SW 1271 (cell line): ENCODE measurements at regions not wholly inside any gene's neighbourhood (a gene's known extent, or its start where the extent isn't known, plus 50 kb on each side); places are given as distances from the start of the nearest gene placed in this dataset.
"Not testable (repeated sequence)": the region's sequence is repeated elsewhere in the genome, so short reads cannot be mapped to it uniquely, and the experiment has no call there.

Experiments
- DNase-seq, 2 experiments: peaks; one replicate each; lab custom pipeline; 2025; lab: John Stamatoyannopoulos, UW

- no peak for DNase-seq
These were observed 1064.6 kb upstream of the CHAC2 start for GRCh38 chr2:52703004-52703403.

- no peak for DNase-seq
These were observed 1069.2 kb upstream of the CHAC2 start for GRCh38 chr2:52698408-52698807.

DNA sequence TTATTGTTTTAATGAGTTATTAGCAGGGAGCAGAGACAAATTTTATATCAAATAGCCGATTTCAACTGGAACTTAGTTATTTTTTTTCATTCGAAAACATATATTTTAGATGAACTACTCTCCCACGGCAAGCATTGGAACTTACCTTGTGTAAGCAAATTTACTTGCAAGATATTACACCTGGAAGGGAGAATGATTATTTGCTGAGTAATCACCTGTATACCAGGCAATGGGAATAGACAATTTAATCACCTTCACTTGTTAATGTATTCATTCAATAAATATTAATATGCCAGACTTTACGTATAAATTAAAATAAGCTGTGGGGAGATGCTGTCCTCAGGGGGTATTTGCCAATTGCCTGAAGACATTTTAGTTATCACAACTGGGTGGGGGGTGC is 1069.9 kb upstream of the CHAC2 start:
- DNase-seq: no peak

DNA sequence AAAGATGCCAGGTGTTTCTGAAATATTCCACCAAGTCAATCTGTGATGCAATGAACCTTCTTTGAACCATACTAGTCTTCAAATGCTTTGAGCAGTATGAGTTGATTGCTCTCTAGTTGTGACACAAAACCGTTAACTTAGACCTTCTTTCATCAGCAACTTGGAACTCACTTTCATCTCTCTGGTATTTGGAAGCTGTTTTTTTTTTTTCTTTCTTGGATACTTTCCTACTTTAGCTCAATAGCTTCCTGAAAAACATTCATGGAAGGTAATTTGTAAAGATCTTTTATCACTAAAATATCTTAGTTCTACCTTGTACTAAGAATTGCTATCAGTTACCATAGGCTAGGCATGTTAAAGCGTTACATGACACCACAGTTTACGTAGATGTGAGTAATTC is 1071.9 kb upstream of the CHAC2 start:
- no peak for DNase-seq

- no peak for DNase-seq
These were observed 1080.7 kb upstream of the CHAC2 start for GRCh38 chr2:52686935-52687334.

DNA sequence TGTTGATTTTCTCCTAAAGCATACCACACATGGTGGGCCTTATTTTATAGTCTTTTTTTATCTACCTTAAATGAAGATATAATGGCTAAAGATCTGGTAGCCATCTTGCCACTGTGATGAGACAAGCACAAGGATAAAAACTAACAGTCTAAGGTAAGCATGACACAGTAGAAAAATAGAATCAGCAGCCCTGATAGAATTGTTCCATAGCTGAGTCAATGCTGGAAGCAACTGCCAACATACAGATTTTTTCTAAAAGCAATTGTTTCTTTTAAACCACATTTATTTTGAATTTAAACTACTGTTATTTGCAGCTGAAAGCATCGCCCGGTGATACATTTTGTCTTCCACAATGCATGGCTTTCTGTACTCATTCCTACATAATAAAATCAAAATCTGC is 1091.5 kb upstream of the CHAC2 start:
- no peak for DNase-seq

DNA sequence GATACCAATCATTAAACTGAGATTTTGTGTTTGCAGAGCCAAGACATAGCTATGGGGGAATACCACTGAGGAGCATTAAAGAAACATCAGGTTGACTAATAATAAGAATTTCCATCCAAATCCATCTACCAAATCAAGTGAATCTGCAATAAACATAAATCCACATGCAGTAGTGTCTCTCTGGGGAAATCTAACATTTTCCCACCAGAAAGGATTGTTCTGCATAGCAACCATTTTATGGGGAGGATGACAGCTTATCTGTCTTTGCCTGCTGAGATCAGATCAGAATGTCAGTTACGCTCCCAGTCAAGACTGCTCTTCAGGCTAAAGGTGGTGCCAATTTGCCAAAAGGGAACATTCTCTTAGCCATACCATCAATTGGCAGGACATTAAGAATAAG is 1098.9 kb upstream of the CHAC2 start:
- no peak for DNase-seq

GRCh38 chr2:52659546-52659945 is 1108.1 kb upstream of the CHAC2 start:
- DNase-seq: no peak

DNA sequence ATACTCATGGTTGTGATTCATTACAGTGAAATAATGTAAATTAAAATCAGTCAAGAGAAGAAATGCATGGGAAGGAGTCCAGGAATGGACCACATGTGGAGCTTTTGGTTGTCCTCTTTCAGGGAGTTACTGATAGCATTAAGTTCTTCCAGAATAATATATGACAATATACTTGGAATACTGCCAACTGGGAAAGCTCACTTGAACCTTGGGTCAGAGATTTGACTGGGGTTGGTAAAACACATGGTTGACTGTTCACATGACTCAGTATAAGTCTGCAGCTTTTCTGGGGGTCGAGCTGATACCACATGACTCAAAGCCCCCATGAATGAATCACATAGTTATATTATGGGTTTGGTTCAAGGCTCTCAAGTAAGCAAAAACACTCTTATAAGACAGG is 1109.0 kb upstream of the CHAC2 start:
- DNase-seq: no peak

- DNase-seq: no peak
These were observed 1127.9 kb upstream of the CHAC2 start for GRCh38 chr2:52639692-52640091.

DNA sequence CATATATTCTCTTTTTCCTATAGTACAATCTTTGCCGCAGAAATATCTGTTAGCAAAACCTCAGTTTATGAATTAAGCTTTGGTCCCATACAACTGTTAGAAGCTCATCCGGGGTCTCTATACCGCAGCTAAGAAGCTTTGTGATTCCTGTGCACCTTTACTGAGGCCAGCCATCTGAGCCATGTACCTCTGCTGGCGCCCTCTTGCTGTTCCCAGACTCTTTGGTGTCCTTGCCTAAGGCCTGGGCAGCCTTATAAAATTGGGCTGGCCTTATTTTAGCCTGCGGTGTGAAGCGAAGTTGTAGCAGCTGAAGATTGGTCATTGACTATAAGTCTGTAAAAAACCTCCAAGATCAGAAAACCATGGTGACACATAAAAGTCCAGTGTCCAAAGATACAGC is 1135.1 kb upstream of the CHAC2 start:
- no peak for DNase-seq

DNA sequence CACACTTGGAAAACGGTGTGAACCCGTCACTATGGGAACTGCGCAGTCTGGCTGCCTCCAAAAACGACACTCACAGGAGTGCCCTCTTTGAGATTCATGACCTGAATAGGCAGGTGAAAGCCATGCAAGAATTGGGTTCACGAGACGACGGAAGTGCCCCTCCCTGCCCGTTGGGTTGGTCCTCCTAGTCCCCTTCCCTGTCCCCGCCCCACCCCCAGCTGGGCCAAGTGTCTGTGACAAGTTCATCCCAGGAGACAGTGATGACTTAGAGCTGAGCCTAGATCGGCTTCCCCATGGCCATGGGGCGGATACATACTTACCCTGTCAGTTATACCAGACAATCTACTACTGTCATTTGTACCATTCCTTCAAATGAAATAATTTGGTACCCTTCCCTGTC is 1137.7 kb upstream of the CHAC2 start:
- DNase-seq: no peak

DNA sequence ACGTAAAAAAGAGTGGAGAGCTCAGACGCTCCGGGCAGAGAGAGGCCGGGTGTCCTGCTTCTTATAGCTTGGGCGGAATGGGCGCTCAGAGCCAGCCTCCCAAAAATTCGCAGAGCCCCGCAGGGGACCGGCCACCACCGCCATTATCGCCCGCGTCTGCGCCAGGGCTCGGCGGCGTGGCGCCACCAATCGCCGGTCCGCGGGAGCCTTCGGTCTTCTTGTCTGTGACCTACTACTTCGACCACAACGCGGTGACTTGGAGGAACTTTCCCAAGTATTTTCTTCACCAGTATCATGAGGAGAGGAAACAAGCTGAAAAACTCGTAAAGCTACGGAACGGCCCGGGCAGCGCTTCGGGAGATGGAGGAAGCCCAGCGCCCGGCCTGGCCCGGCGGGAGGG is 1138.1 kb upstream of the CHAC2 start:
- no peak for DNase-seq

GRCh38 chr2:52622266-52622665 is 1145.3 kb upstream of the CHAC2 start:
- DNase-seq: no peak

DNA sequence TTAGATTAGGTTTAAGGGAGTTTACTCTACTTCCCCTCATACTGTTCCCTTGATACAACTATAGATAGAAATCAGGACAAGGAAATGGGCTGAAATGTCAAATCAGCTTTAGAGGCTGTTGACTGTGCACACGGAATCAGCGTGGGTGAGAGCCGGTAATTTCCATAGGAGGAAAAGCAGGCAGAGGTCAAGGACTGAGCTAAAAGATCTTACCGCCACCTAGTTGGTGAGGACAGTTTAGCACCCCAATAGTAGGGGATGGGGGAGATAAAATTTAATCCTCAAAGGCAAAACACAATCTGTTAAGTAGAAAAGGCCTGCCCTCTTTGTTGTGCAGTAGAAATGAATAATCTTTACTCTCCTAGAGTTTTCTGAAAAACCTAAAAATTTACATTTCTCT is 1154.5 kb upstream of the CHAC2 start:
- DNase-seq: no peak

GRCh38 chr2:52611759-52612158 is 1155.8 kb upstream of the CHAC2 start:
- DNase-seq: no peak

- no peak for DNase-seq
These were observed 1159.6 kb upstream of the CHAC2 start for GRCh38 chr2:52608030-52608429.

- no peak for DNase-seq
These were observed 1170.3 kb upstream of the CHAC2 start for GRCh38 chr2:52597346-52597745.

- no peak for DNase-seq
These were observed 1173.6 kb upstream of the CHAC2 start for GRCh38 chr2:52594026-52594425.

DNA sequence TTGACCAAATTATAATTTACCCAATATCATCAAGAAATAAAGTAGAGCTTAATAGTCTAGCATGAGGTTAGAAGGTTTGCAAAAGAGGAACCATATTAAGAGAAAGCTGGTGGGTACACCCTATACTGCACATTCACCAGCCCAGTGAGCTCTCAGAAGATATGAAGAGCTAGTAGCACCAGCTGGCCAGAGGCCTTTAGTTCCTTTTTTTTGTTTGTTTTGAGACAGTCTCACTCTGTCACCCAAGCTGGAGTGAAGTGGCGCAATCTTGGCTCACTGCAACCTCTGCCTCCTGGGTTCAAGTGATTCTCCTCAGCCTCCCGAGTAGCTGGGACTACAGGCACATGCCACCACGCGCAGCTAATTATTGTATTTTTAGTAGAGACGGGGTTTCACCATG is 1183.5 kb upstream of the CHAC2 start:
- not testable (repeated sequence) for DNase-seq

DNA sequence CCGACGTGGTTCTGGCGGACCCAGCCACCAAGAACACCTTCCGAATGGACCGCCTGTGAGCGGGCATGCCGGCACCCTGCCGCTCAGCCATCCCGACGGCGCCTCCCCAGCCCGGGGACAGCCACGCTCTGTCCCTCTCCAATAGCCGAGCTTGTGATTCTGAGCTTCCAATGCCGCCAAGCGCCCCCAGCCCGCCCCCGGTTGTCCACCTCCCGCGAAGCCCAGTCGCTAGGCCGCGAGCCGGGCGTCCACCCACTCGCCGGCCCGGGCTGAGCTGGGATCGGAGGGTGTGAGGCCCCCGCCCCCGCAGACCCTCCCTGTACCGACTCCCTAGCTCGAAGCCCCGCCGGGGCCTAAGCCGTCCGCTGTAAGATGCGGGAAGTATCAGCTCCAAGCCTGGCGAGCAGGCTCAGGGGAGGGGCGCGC is 1195.1 kb upstream of the CHAC2 start:
- DNase-seq: no peak

GRCh38 chr2:52571380-52572347 is 1195.9 kb upstream of the CHAC2 start:
- no peak for DNase-seq

DNA sequence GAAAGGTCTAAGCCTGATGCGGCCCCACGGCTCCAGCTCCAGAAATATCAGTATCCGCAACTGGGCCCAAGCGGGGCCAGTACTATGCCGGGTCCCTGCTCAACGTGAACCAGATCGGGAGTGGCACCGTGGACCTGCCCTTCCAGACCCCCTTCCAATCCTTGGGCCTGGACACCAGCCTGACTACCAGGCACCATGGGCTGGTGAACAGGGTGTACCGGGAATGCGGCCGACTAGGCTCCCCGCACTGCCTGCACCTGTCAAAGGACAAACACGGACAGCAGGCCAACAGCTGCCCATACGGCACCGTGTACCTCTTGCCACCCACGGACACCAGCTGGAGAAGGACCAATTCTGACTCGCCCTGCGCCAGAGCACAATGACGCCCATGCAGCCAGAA is 1196.9 kb upstream of the CHAC2 start:
- DNase-seq: no peak

DNA sequence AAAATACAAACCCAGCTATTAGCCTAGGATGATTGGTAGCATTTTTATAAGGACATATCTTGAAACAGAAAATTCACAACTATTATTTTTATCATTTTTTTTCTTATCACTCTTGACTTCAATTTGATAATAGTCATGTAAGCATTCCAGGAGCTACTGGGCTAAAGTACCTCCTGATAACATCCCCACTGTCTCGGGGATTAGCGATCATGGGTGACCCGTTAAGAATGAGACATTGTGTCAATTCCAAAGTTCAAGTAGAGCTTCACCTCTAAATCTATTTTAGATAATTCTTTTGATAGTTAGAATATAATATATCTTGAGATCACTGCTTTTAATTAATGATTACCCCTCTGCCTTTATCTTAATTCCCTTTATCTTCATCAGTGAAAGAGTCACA is 1204.5 kb upstream of the CHAC2 start:
- no peak for DNase-seq
